Stimulated activated naive CD8-positive, alpha-beta T cell treated with anti-CD3 and anti-CD28 coated beads, Interleukin-15, Interleukin-2, amounts not matched to agents 100 ng/mL and 50 ng/mL, for 24 hours (primary cell): ENCODE measurements at regions not wholly inside any gene's neighbourhood (a gene's known extent, or its start where the extent isn't known, plus 50 kb on each side); places are given as distances from the start of the nearest gene placed in this dataset.
"Not testable (repeated sequence)": the region's sequence is repeated elsewhere in the genome, so short reads cannot be mapped to it uniquely, and the experiment has no call there.

Experiments
- H3K27ac Mint-ChIP-seq: one replicate; pipeline ENCODE4 v1.8.0; 2021; ENCODE audit warnings: mild to moderate bottlenecking, mixed read lengths
- H3K27me3 Mint-ChIP-seq: one replicate; pipeline ENCODE4 v1.8.0; 2021; ENCODE audit warnings: mixed read lengths
- H3K36me3 Mint-ChIP-seq: one replicate; pipeline ENCODE4 v1.8.0; 2021; ENCODE audit warnings: low read depth, mixed read lengths
- H3K4me1 Mint-ChIP-seq: one replicate; pipeline ENCODE4 v1.8.0; 2021; ENCODE audit warnings: low read depth, mixed read lengths
- H3K4me3 Mint-ChIP-seq: one replicate; pipeline ENCODE4 v1.8.0; 2021; ENCODE audit warnings: mild to moderate bottlenecking, mixed read lengths
- H3K9me3 Mint-ChIP-seq: one replicate; pipeline ENCODE4 v1.8.0; 2021; ENCODE audit warnings: mixed read lengths

DNA sequence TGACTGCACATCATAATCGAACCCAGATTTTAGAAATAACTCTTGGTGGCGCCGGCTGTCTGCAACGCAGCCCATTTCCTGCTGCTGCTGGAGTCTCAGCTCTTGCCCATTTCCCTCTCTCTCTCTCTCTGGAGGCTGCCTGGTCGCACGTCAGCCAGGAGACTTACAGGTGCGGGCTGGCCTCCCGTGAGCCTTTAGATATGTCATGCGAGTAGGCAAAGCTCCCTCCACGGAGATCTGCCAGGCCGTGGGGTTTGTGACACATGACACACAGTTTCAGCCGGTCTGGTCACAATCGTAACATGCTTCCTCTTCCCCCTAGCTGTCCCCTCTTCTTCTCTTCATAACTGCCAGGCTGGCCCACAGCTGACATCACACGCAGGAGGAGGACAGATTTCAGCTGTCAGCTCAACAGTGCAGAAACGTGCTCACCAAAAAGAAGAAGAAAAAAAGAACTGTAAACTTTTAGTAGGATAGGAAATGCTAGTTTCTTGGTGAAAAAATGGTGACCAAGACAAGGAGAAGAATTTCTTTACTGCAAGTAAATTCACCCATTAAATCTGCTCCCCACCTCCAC, 489.3 kb downstream of the ZNF516 start:
- Mint-ChIP-seq H3K4me3 (no peak overlapping the region), H3K27ac (no peak overlapping the region)

DNA sequence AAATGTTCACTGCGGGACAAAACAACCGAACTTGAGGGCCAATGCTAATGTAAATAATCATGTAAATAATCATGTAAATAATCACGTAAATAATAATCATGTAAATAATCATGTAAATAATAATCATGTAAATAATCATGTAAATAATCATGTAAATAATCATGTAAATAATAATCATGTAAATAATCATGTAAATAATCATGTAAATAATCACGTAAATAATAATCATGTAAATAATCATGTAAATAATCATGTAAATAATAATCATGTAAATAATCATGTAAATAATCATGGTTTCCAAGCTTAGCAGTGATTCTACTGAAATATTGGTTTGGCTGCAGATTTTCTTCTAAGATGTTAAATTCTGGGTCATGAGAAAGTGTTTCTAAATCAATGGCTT, 507.1 kb downstream of the ZNF516 start:
- not testable (repeated sequence) for H3K9me3 Mint-ChIP-seq, H3K4me3 Mint-ChIP-seq, H3K27me3 Mint-ChIP-seq, H3K27ac Mint-ChIP-seq, H3K36me3 Mint-ChIP-seq, H3K4me1 Mint-ChIP-seq

More for the DNA sequence above, 489.3 kb downstream of the ZNF516 start:
- Mint-ChIP-seq H3K9me3 (no peaks in the 10 kb centered on the region), H3K36me3 (no peaks in the 10 kb centered on the region), H3K4me1 (no peaks in the 10 kb centered on the region), H3K27me3 (peaks cover 9% of the 10 kb centered on the region)

DNA sequence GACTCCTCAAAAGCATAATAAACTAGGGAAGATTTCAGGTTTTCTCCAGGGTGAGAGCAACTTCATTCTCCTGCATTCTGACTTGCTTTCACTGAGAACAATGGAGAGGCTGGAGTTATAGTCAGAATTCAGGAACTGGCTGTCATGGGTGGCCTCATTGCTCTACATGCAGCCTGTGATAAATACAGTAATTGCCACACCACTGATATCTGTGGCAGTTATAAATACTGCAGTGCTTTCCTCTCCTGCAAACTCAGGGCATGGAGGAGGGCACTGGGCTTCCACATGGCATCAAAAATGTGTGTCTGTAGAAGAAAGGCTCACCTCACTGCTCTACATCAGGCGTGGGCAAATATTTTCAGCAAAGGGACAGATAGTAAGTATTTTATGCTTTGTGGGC, 510.2 kb downstream of the ZNF516 start:
- H3K27ac Mint-ChIP-seq, result no peak overlapping the region
- no peak overlapping the region for H3K4me3 Mint-ChIP-seq
- peaks cover 6% of the 10 kb centered on the region for H3K9me3 Mint-ChIP-seq
- H3K27me3 Mint-ChIP-seq, result no peaks in the 10 kb centered on the region
- no peaks in the 10 kb centered on the region for H3K36me3 Mint-ChIP-seq
- H3K4me1 Mint-ChIP-seq, result no peaks in the 10 kb centered on the region

DNA sequence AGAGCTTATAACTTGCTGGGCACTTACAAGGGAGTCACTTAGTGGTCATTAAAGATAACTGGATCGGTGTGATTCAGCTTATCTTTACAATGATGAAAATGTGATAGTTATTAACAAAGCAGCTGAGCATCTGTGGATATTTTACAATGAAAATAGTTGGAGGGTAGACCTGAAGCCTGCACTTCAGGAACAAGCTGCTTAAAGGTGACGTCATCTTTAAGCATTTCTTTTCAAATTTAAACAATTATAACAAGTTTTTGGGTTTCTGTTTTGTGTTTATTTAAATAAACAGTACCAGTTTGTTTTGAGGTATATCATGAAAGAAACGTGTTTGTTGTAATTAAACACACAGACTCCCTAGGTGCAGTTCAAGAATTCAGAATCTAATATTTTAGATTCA, 513.9 kb downstream of the ZNF516 start:
- Mint-ChIP-seq H3K4me1 (no peaks in the 10 kb centered on the region), H3K36me3 (no peaks in the 10 kb centered on the region), H3K9me3 (peaks cover 6% of the 10 kb centered on the region)

DNA sequence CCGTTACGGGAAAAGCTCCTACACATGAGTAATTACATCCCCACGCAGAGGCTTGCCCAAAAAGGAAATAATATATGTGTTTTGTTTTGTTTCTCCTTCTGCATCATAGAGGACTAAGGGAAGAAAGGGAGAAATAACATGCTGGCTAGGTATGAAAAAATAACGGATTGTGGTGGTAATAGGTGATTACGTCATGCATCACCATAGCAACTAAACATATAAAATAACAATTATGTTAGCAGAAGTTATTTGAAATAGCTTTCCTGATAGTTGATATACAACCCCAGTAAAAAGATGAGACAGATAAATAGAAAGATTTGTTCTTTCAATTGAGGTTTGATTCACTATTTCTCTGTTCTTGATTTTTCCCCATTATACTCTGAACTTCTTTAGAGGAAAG, 518.0 kb downstream of the ZNF516 start:
- Mint-ChIP-seq H3K9me3 (no peaks in the 10 kb centered on the region), H3K4me3 (no peak overlapping the region), H3K27me3 (peaks cover 4% of the 10 kb centered on the region), H3K27ac (no peak overlapping the region), H3K36me3 (no peaks in the 10 kb centered on the region), H3K4me1 (no peaks in the 10 kb centered on the region)

More for the DNA sequence above, 513.9 kb downstream of the ZNF516 start:
- Mint-ChIP-seq H3K27me3 (peaks cover 4% of the 10 kb centered on the region), H3K27ac (no peak overlapping the region), H3K4me3 (no peak overlapping the region)

DNA sequence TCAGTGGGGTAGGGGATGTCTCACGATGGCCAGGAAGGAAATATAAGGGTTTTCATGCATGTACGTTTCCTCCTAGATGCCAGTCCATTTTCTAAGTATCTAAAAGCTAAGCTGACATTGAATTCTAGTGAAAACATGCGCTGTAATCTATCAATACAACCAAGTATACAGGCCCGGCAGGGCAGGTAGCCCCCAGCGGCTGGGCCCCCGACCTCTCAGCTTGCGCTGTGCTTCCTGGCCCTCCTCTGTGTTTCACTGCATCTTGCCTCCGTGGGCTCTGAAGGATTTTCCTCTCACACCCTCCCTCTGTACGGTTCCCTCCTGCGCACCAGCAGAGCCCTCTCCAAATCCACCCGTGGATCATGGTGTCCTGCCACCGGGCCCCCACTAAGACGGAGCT, 524.8 kb downstream of the ZNF516 start:
- H3K4me3 Mint-ChIP-seq, result no peak overlapping the region
- no peaks in the 10 kb centered on the region for H3K9me3 Mint-ChIP-seq
- H3K4me1 Mint-ChIP-seq, result no peaks in the 10 kb centered on the region
- no peaks in the 10 kb centered on the region for H3K36me3 Mint-ChIP-seq
- no peak overlapping the region for H3K27ac Mint-ChIP-seq
- no peaks in the 10 kb centered on the region for H3K27me3 Mint-ChIP-seq

DNA sequence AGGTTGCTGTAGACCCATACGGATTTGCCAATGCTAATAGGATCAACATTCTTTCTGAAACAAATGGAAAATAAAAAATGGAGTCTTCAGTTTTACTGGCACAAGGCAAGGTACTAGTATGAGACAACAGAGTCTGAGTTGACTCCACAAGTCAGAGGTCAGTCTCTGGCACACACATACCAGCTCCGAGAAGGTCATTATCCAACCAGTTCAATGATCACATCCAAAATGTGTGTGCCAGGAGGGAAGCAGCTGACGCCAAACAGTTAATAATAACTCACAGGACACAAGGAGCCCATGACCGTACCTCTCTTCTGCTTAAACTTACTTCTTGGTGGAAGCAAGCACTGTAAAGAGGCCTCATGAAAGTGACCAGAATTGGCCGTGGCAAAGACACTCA, 528.6 kb downstream of the ZNF516 start:
- Mint-ChIP-seq H3K9me3 (no peaks in the 10 kb centered on the region), H3K27me3 (no peaks in the 10 kb centered on the region), H3K36me3 (no peaks in the 10 kb centered on the region), H3K4me3 (no peak overlapping the region), H3K4me1 (no peaks in the 10 kb centered on the region), H3K27ac (no peak overlapping the region)

DNA sequence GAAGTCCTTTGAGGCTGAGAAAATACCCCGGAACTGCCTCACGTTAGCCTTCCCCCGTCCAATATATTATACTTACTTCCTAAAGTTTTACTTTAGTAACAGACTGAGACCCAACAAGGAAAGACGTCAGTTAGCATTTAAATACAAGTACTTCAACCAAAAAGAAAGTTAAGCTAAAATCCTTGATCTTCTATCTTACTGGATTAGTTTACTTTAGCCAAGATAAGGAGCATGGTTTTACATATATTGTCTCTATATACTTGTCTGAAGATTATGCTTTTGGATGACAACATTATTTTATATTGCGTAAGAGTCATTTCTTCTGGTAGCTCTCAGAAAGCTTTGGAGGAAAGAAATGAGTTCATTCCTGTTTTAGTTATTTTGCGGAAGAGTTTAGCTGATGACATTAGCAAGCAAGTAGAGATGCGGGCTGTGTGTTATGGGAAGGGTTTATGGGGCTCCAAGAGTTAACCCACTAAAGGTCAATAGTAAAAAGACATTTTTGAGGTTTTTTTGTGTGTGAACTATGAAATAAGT, 532.9 kb downstream of the ZNF516 start:
- H3K36me3 Mint-ChIP-seq, result no peaks in the 10 kb centered on the region
- H3K4me1 Mint-ChIP-seq, result no peaks in the 10 kb centered on the region
- no peak overlapping the region for H3K27ac Mint-ChIP-seq
- H3K27me3 Mint-ChIP-seq, result no peaks in the 10 kb centered on the region
- H3K4me3 Mint-ChIP-seq, result no peak overlapping the region
- no peaks in the 10 kb centered on the region for H3K9me3 Mint-ChIP-seq

DNA sequence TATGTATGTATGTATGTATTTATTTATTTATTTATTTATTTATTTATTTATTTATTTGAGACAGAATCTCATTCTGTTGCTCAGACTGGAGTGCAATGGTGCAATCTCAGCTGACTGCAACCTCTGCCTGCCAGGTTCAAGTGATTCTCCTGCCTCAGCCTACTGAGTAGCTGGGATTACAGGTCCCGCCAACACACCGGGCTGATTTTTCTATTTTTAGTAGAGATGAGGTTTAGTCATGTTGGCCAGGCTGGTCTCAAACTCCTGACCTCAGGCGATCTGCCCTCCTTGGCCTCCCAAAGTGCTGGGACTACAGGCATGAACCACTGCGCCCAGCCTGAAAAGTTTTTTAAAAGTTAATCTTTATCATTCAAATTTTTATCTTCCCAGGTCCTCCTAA, 532.9 kb upstream of the SMIM21 start:
- H3K36me3 Mint-ChIP-seq, H3K27me3 Mint-ChIP-seq, H3K9me3 Mint-ChIP-seq, H3K4me3 Mint-ChIP-seq, H3K4me1 Mint-ChIP-seq, H3K27ac Mint-ChIP-seq: not testable (repeated sequence)

DNA sequence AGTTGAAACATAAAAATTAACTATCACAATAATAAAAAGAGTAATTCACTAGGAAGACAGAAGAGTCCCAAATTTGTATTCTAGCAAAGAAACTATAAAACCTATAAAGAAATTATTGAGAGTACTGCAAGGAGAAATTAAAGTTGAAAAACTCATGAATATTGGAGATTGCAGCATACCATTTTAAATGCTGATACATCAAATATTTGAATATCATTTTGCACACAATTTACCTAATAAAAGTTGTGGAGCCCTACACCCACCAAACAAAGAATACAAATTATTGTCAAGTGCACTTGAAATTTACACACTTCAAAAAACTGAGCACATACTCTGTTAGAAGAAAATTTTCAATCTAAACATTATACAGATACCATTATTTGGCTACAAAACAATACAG, 531.6 kb upstream of the SMIM21 start:
- no peaks in the 10 kb centered on the region for H3K36me3 Mint-ChIP-seq
- no peaks in the 10 kb centered on the region for H3K9me3 Mint-ChIP-seq
- peaks cover 3% of the 10 kb centered on the region for H3K27me3 Mint-ChIP-seq
- H3K4me1 Mint-ChIP-seq, result no peaks in the 10 kb centered on the region
- no peak overlapping the region for H3K4me3 Mint-ChIP-seq
- H3K27ac Mint-ChIP-seq, result no peak overlapping the region

DNA sequence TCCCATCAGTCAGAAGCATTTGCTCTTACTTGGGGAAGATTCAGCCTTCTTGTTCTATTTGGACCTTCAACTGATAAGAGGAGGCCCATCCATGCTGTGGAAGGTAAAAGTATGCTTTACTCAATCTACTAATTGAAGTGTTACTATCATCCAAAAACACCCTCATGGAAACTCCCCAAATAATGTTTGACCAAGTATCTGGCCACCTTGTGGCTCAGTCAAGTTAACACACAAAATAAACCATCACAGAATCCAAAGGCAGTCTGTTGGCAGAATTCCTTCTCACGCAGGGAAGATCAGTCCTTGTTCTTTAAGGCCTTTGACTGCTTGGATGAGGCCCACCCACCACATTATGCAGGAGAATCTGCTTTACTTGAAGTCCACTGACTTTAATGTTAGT, 531.2 kb upstream of the SMIM21 start:
- Mint-ChIP-seq H3K27me3 (peaks cover 3% of the 10 kb centered on the region), H3K4me3 (no peak overlapping the region), H3K4me1 (no peaks in the 10 kb centered on the region), H3K36me3 (no peaks in the 10 kb centered on the region), H3K27ac (no peak overlapping the region), H3K9me3 (no peaks in the 10 kb centered on the region)

DNA sequence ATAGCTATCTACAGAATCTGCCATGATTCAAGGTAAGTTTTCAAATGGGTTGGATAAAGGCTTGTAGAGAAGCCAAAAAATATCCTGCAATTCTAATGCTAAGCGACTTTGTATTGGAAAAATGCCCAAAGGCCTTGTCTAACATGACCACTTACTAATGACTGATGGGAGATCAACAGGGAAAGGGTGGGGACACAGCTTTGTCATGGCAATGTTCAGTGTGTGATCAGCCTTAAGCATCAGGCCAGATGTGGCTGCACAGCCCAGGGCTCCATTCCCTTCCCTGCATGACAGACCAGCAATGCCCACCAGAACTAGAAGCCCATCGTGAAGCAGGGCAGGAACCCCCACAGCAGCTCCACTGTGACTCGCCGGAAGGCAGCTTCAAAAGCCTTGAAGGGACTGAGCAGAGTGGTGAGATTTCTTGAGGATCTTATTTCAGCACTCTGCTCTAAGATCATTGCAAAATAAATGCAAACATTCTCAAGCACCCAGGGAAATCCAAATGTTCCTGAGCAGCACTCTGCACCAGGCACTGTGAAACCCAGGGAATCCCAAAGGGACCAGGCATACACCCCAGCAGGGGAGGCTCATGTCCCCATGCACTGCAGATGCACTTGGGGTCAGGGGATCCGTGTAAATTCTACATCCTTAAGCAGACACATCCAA, 517.9 kb upstream of the SMIM21 start:
- no peaks in the 10 kb centered on the region for H3K27me3 Mint-ChIP-seq
- no peaks in the 10 kb centered on the region for H3K36me3 Mint-ChIP-seq
- H3K4me3 Mint-ChIP-seq, result no peak overlapping the region
- no peak overlapping the region for H3K27ac Mint-ChIP-seq
- no peaks in the 10 kb centered on the region for H3K4me1 Mint-ChIP-seq
- peaks cover 22% of the 10 kb centered on the region for H3K9me3 Mint-ChIP-seq

DNA sequence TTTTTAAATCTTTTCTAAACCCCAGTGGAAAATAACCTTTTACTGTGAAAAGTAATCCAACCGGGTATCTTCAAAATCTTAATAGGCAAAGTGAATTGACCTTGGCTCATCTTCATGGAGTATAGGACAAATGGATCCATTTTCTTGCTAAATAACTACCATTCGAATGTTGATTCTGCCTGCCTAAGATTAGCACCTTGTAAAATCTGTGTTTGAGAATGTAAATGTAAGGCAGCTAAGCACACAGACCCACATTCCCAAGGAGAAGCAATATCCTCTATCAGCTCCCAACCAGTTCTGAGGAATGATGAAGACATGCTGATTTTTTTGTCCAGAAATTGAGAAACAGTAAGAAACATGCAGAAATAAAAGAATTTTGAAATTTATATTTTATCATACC, 509.8 kb upstream of the SMIM21 start:
- no peaks in the 10 kb centered on the region for H3K4me1 Mint-ChIP-seq
- H3K4me3 Mint-ChIP-seq, result no peak overlapping the region
- H3K9me3 Mint-ChIP-seq, result peaks cover 8% of the 10 kb centered on the region
- H3K27ac Mint-ChIP-seq, result no peak overlapping the region
- no peaks in the 10 kb centered on the region for H3K27me3 Mint-ChIP-seq
- H3K36me3 Mint-ChIP-seq, result no peaks in the 10 kb centered on the region

DNA sequence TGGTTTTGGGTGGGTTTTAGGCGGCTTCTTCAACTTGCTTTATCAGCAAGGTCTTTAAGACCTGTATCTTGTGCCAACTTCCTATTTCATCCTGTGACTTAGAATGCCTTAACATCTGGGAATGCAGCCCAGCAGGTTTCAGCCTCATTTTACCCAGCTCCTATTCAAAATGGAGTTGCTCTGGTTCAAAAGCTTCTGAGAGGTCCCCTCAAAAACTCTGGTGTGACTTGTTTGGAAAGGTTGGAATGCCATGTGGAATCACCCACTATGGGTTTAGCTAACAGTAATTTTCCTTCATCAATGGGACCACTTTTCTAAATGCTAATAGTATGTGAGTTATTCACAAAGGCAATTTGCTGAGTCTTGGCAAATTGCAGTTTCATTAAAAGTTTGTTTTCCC, 509.4 kb upstream of the SMIM21 start:
- H3K4me3 Mint-ChIP-seq, result no peak overlapping the region
- no peak overlapping the region for H3K27ac Mint-ChIP-seq
- no peaks in the 10 kb centered on the region for H3K27me3 Mint-ChIP-seq
- peaks cover 8% of the 10 kb centered on the region for H3K9me3 Mint-ChIP-seq
- no peaks in the 10 kb centered on the region for H3K4me1 Mint-ChIP-seq
- H3K36me3 Mint-ChIP-seq, result no peaks in the 10 kb centered on the region

DNA sequence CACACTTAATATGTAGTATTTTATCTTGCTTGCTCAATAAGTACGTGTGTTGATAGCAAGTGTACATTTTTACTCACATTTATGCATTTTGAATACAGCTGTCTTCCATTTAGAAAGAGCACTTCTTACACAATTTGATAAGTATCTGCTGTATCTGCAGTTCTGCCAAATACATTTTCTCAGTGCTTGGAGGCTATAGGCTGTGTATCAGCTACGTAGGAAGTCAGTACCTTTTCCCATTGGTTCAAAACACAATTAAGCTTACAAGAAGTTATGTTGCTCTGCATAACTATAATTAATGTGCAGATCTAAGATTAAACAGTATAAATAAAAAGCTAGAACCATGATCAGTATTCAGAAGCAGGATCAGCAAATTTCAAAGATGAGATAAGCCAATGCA, 503.6 kb upstream of the SMIM21 start:
- Mint-ChIP-seq H3K36me3 (no peaks in the 10 kb centered on the region), H3K4me1 (no peaks in the 10 kb centered on the region)

DNA sequence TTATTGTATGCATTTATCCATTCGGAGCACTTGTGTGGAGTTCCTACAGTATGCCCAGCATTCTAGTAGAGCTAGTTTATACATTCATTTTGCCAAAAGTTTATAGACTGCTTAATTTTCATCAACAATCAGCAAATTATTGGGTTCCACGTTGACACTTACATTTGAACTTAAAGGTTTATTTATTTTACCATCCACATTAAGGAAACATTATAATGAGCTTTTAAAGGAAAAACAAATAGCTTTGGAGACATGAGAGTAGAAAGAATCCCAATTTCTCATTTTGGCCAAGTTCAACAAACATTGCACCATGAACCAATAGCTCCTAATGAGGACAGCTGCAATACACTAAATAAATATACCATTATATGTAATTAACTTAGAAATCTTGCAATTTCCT, 501.2 kb upstream of the SMIM21 start:
- Mint-ChIP-seq H3K27ac (no peak overlapping the region), H3K27me3 (no peaks in the 10 kb centered on the region), H3K4me1 (no peaks in the 10 kb centered on the region), H3K36me3 (no peaks in the 10 kb centered on the region), H3K4me3 (no peak overlapping the region), H3K9me3 (no peaks in the 10 kb centered on the region)

More for the DNA sequence above, 503.6 kb upstream of the SMIM21 start:
- Mint-ChIP-seq H3K27ac (no peak overlapping the region), H3K27me3 (no peaks in the 10 kb centered on the region), H3K4me3 (no peak overlapping the region), H3K9me3 (peaks cover 4% of the 10 kb centered on the region)
